CD14-positive monocyte (primary cell): ENCODE measurements at regions not wholly inside any gene's neighbourhood (a gene's known extent, or its start where the extent isn't known, plus 50 kb on each side); places are given as distances from the start of the nearest gene placed in this dataset.

ENCODE experiments used
- DNase-seq, 3 donors: peaks; one replicate each; pipeline ENCODE4 v3.0.0-alpha.2; 2011 to 2022
- H2AFZ ChIP-seq: 2 replicates; pipeline ENCODE4 v1.6.0; 2012; ENCODE audit warnings: mild to moderate bottlenecking, low read depth, low read length, inconsistent platforms; ENCODE audit not compliant: insufficient read depth, poor library complexity, severe bottlenecking
- H3K27ac ChIP-seq, 2 donors: 1 replicate in 1 of 2; 2 replicates in 1 of 2; pipeline ENCODE4 v1.5.1; 2012 to 2013; ENCODE audit warnings: low read length in 2 of 2, control low read depth in 1 of 2, inconsistent platforms in 1 of 2, low read depth in 1 of 2, mild to moderate bottlenecking in 1 of 2
- H3K27me3 ChIP-seq, 2 donors: one replicate each; pipeline versions ENCODE4 v1.6.0 to v1.6.1; 2011 to 2013; ENCODE audit warnings: low read length in 2 of 2; ENCODE audit not compliant: control insufficient read depth in 2 of 2, insufficient read depth in 2 of 2
- H3K36me3 ChIP-seq, 2 donors: replicated peaks in 1 of 2; 1 replicate in 1 of 2; 2 replicates in 1 of 2; pipeline versions ENCODE4 v1.5.1 to v1.6.1; 2012 to 2013; ENCODE audit warnings: low read length in 2 of 2, control low read depth in 1 of 2, inconsistent platforms in 1 of 2, mild to moderate bottlenecking in 1 of 2; ENCODE audit not compliant: insufficient read depth in 2 of 2, control insufficient read depth in 1 of 2
- H3K4me1 ChIP-seq, 2 donors: 1 replicate in 1 of 2; 2 replicates in 1 of 2; pipeline versions ENCODE4 v1.5.1 to v1.6.1; 2012 to 2013; ENCODE audit warnings: low read length in 2 of 2, control low read depth in 1 of 2, inconsistent platforms in 1 of 2, mild to moderate bottlenecking in 1 of 2, moderate library complexity in 1 of 2; ENCODE audit not compliant: insufficient read depth in 2 of 2, control insufficient read depth in 1 of 2
- H3K4me2 ChIP-seq: replicated peaks from 2 replicates; pipeline ENCODE3; 2012; ENCODE audit warnings: low read length, moderate library complexity, mild to moderate bottlenecking; ENCODE audit not compliant: poor library complexity, severe bottlenecking; ENCODE audit errors: extremely low read depth
- H3K4me3 ChIP-seq, 3 experiments: fragments of 200-600 bp in 1 of 3; sonication (generic) in 1 of 3; replicated peaks in 1 of 3; 1 replicate in 2 of 3; 2 replicates in 1 of 3; pipeline ENCODE4 v1.5.1; 2011 to 2013; ENCODE audit warnings: low read length in 3 of 3, mild to moderate bottlenecking in 3 of 3, control low read depth in 2 of 3, low read depth in 2 of 3, inconsistent platforms in 1 of 3, moderate library complexity in 1 of 3
- H3K79me2 ChIP-seq: 2 replicates; pipeline ENCODE4 v1.6.0; 2012; ENCODE audit warnings: mild to moderate bottlenecking, control low read depth, inconsistent platforms, low read length, moderate library complexity; ENCODE audit not compliant: insufficient read depth
- H3K9ac ChIP-seq: 2 replicates; pipeline ENCODE4 v1.6.0; 2017; ENCODE audit warnings: low read length, mild to moderate bottlenecking; ENCODE audit not compliant: insufficient read depth, poor library complexity, severe bottlenecking
- H3K9me3 ChIP-seq, 2 donors: replicated peaks in 1 of 2; 1 replicate in 1 of 2; 2 replicates in 1 of 2; pipeline versions ENCODE4 v1.5.1 to v1.6.1; 2012 to 2013; ENCODE audit warnings: low read length in 2 of 2, control low read depth in 1 of 2; ENCODE audit not compliant: control insufficient read depth in 1 of 2, insufficient read depth in 1 of 2
- H4K20me1 ChIP-seq: 2 replicates; pipeline ENCODE4 v1.6.0; 2012; ENCODE audit warnings: mild to moderate bottlenecking, low read length, control low read depth, moderate library complexity; ENCODE audit not compliant: insufficient read depth
- H3K27ac Mint-ChIP-seq, 7 donors: one replicate each; pipeline ENCODE4 v1.8.0; 2020; ENCODE audit warnings: mild to moderate bottlenecking in 7 of 7, mixed read lengths in 7 of 7, moderate library complexity in 6 of 7, inconsistent platforms in 2 of 7
- H3K27me3 Mint-ChIP-seq, 3 donors: one replicate each; pipeline ENCODE4 v1.8.0; 2021 to 2022; ENCODE audit warnings: low read depth in 3 of 3, mild to moderate bottlenecking in 3 of 3, mixed read lengths in 3 of 3, moderate library complexity in 3 of 3, inconsistent platforms in 1 of 3
- H3K36me3 Mint-ChIP-seq, 2 donors: one replicate each; pipeline ENCODE4 v1.8.0; 2020; ENCODE audit warnings: mixed read lengths in 2 of 2, inconsistent platforms in 1 of 2, mild to moderate bottlenecking in 1 of 2
- H3K4me1 Mint-ChIP-seq: one replicate; pipeline ENCODE4 v1.8.0; 2020; ENCODE audit warnings: mild to moderate bottlenecking, mixed read lengths
- H3K4me3 Mint-ChIP-seq, 2 donors: one replicate each; pipeline ENCODE4 v1.8.0; 2020; ENCODE audit warnings: mild to moderate bottlenecking in 2 of 2, mixed read lengths in 2 of 2, moderate library complexity in 1 of 2
- H3K9me3 Mint-ChIP-seq, 7 donors: one replicate each; pipeline ENCODE4 v1.8.0; 2020 to 2022; ENCODE audit warnings: mixed read lengths in 7 of 7, mild to moderate bottlenecking in 6 of 7, moderate library complexity in 6 of 7, inconsistent platforms in 2 of 7
- CTCF ChIP-seq: fragments of 200-600 bp; IDR thresholded peaks from one replicate; pipeline ENCODE4 v1.8.0; 2022; ENCODE audit warnings: antibody characterized with exemption, mild to moderate bottlenecking
- WGBS: methylation state at CpG from one replicate; pipeline ENCODE4 v1.1.5; 2013; ENCODE audit warnings: missing lambda C conversion rate; ENCODE audit not compliant: insufficient coverage; 5-methylcytosine and 5-hydroxymethylcytosine counted together
- intact Hi-C, 2 donors: fragments of 100-400 bp; cut with micrococcal nuclease; formaldehyde crosslinking; loops; one replicate each; pipeline versions ENCODE4 v1.15.0 to v1.15.1; 2023

GRCh38 chr2:82239176-82239575, 1934.6 kb upstream of the LRRTM1 start:
- H3K4me3 Mint-ChIP-seq = no peak overlapping the region
- Histone ChIP-seq H3K4me1 (no peaks in the 10 kb centered on the region), H3K4me3 (no peak overlapping the region), H3K36me3 (no peaks in the 10 kb centered on the region), H3K4me2 (no peak overlapping the region), H3K79me2 (no peaks in the 10 kb centered on the region), H3K9me3 (no peaks in the 10 kb centered on the region), H3K27ac (no peak overlapping the region), H3K9ac (no peak overlapping the region), H3K27me3 (no peaks in the 10 kb centered on the region), H2AFZ (no peak overlapping the region), H4K20me1 (no peaks in the 10 kb centered on the region)
- no peak overlapping the region for H3K27ac Mint-ChIP-seq
- H3K36me3 Mint-ChIP-seq = no peaks in the 10 kb centered on the region
- WGBS = no CpG with 5 or more reads among the region's 2 CpGs
- H3K4me1 Mint-ChIP-seq = no peaks in the 10 kb centered on the region
- no peak for TF ChIP-seq CTCF
- peaks cover 2 to 11% (median 7%) of the 10 kb centered on the region in 7 donors for H3K9me3 Mint-ChIP-seq
- intact Hi-C loops = no loop called here
- H3K27me3 Mint-ChIP-seq = no peaks in the 10 kb centered on the region
- no peak for DNase-seq

GRCh38 chr2:82237994-82238662, 1933.6 kb upstream of the LRRTM1 start:
- H3K27ac Mint-ChIP-seq = no peak overlapping the region

More at GRCh38 chr2:82237994-82238662, 1933.6 kb upstream of the LRRTM1 start:
- H3K9me3 ChIP-seq = no peaks in the 10 kb centered on the region
- H3K4me1 ChIP-seq = no peaks in the 10 kb centered on the region
- no peak for TF ChIP-seq CTCF
- H3K4me3 ChIP-seq = no peak overlapping the region
- no peaks in the 10 kb centered on the region for H3K27me3 ChIP-seq
- no peaks in the 10 kb centered on the region for H3K36me3 ChIP-seq
- H3K36me3 Mint-ChIP-seq = no peaks in the 10 kb centered on the region
- no peaks in the 10 kb centered on the region for H4K20me1 ChIP-seq
- no peak for DNase-seq
- H3K9me3 Mint-ChIP-seq = peaks cover 2 to 9% (median 4%) of the 10 kb centered on the region in 7 donors
- no peaks in the 10 kb centered on the region for H3K4me1 Mint-ChIP-seq
- H3K27ac ChIP-seq = no peak overlapping the region
- intact Hi-C loops = no loop called here
- H2AFZ ChIP-seq = no peak overlapping the region
- no peaks in the 10 kb centered on the region for H3K79me2 ChIP-seq
- H3K9ac ChIP-seq = no peak overlapping the region
- no peaks in the 10 kb centered on the region for H3K27me3 Mint-ChIP-seq
- no peak overlapping the region for H3K4me3 Mint-ChIP-seq
- H3K4me2 ChIP-seq = no peak overlapping the region
